ENCODE measurements at regions not wholly inside any gene's neighbourhood (a gene's known extent, or its start where the extent isn't known, plus 50 kb on each side); places are given as distances from the start of the nearest gene placed in this dataset.

DNA sequence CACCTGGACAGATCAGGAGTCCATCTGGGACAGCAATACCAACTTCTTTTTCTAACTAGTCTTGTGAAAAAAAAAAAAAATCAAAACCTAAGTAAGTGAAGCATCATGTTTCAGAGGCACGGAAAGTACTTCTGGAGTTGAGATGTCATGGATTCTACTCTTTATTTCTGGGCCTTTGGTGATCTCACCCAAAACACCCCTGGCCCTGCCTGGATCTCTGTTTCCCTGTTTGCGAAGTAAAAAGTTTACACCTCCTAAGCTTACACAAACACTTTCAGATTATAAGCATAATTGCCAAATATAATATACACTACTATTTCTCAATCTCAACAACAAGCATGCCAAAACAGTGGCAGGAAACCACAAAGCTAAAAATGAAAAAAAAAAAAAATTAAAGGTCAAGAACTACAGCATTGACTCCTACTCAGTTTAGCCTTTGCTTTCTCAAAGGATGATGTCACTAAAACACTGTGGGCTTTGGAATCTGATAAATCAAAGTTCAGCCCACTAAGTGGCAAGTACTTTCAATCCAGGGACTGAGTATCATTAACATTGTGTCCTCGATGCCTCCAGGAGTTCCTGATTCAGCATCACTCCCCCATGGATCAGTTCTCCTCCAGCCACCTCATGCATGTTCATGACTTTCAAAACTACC lies 291.9 kb downstream of the NFIB start:
- Histone ChIP-seq H3K27ac (ENCODE audit: low read depth, low read length, poor library complexity, severe bottlenecking) (no peak overlapping the region), H3K4me3 (ENCODE audit: low read depth, low read length, poor library complexity, severe bottlenecking) (no peak overlapping the region), H3K4me2 (ENCODE audit: low read length) (no peak overlapping the region), H3K4me1 (ENCODE audit: insufficient read depth, low read length, severe bottlenecking) (no peaks in the 10 kb centered on the region), H3K27me3 (ENCODE audit: insufficient read depth, low read length) (no peaks in the 10 kb centered on the region), H3K9me2 (ENCODE audit: low read depth, low read length) (no peaks in the 10 kb centered on the region), H3K79me2 (ENCODE audit: insufficient read depth, low read length) (no peaks in the 10 kb centered on the region), H3K9ac (ENCODE audit: low read length) (no peak overlapping the region), H3K36me3 (ENCODE audit: insufficient read depth, low read length) (no peaks in the 10 kb centered on the region), H3K9me3 (ENCODE audit: low read length) (no peaks in the 10 kb centered on the region), H4K20me1 (ENCODE audit: insufficient read depth, low read length) (no peaks in the 10 kb centered on the region), H3F3A (ENCODE audit: insufficient read depth, low read length) (no peaks in the 10 kb centered on the region), H2AFZ (ENCODE audit: low read length) (no peak overlapping the region)
- TF ChIP-seq, protein P1, sequence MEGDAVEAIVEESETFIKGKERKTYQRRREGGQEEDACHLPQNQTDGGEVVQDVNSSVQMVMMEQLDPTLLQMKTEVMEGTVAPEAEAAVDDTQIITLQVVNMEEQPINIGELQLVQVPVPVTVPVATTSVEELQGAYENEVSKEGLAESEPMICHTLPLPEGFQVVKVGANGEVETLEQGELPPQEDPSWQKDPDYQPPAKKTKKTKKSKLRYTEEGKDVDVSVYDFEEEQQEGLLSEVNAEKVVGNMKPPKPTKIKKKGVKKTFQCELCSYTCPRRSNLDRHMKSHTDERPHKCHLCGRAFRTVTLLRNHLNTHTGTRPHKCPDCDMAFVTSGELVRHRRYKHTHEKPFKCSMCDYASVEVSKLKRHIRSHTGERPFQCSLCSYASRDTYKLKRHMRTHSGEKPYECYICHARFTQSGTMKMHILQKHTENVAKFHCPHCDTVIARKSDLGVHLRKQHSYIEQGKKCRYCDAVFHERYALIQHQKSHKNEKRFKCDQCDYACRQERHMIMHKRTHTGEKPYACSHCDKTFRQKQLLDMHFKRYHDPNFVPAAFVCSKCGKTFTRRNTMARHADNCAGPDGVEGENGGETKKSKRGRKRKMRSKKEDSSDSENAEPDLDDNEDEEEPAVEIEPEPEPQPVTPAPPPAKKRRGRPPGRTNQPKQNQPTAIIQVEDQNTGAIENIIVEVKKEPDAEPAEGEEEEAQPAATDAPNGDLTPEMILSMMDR (IDR thresholded peaks at IDR 0.05; ENCODE audit: low read length): no peak
- TF ChIP-seq EZH2 (IDR thresholded peaks at IDR 0.05; ENCODE audit: borderline replicate concordance, low read length): no peak

DNA sequence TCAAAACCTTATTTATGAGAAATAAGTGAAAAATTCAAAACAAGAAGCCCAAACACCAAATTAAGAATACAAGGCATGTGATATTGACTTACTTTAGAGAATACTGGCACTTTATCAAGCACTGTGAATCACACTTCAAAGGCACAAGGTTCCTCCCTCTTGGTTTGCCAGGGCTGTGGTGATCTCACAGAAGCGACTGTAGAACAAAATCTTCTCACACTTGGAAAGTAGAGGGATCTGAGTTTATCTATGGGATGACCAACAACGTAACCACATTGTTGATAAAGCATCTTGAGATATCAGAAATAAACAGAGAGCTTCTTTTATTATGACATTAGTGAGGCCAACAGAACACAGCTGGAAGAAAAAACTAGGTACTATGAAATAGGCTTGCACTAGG lies 295.9 kb downstream of the NFIB start:
- Histone ChIP-seq H3K4me1 (ENCODE audit: insufficient read depth, low read length, severe bottlenecking) (no peaks in the 10 kb centered on the region), H3K36me3 (ENCODE audit: insufficient read depth, low read length) (no peaks in the 10 kb centered on the region), H2AFZ (ENCODE audit: low read length) (no peak overlapping the region), H3K9ac (ENCODE audit: low read length) (no peak overlapping the region), H3K9me3 (ENCODE audit: low read length) (no peaks in the 10 kb centered on the region), H3K27ac (ENCODE audit: low read depth, low read length, poor library complexity, severe bottlenecking) (no peak overlapping the region), H3K9me2 (ENCODE audit: low read depth, low read length) (no peaks in the 10 kb centered on the region), H3K27me3 (ENCODE audit: insufficient read depth, low read length) (no peaks in the 10 kb centered on the region), H3F3A (ENCODE audit: insufficient read depth, low read length) (no peaks in the 10 kb centered on the region), H4K20me1 (ENCODE audit: insufficient read depth, low read length) (no peaks in the 10 kb centered on the region), H3K4me2 (ENCODE audit: low read length) (no peak overlapping the region), H3K79me2 (ENCODE audit: insufficient read depth, low read length) (no peaks in the 10 kb centered on the region), H3K4me3 (ENCODE audit: low read depth, low read length, poor library complexity, severe bottlenecking) (no peak overlapping the region)
- no peak for TF ChIP-seq EZH2 (IDR thresholded peaks at IDR 0.05; ENCODE audit: borderline replicate concordance, low read length)
- TF ChIP-seq, protein P1 (IDR thresholded peaks at IDR 0.05; ENCODE audit: low read length): no peak

DNA sequence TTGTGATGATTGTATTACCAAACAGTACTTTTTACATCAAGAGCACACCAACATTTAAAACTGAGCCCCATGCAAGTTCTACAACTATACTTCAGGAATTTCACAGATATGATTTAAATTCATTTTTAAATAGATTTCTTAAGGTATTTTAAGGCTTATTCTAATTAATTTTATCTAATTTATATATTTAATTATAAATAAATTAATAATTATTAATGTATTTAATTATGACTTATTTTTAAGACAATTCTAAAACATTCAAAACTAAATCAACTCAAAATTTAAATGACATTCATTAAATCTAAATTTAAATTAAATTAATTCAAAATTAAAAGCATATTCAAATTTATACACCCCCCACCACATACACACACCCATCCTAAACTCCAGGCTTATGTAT lies 299.2 kb downstream of the NFIB start:
- H2AFZ ChIP-seq (ENCODE audit: low read length): no peak overlapping the region
- H3K4me1 ChIP-seq (ENCODE audit: insufficient read depth, low read length, severe bottlenecking): no peaks in the 10 kb centered on the region
- H3K9me2 ChIP-seq (ENCODE audit: low read depth, low read length): no peaks in the 10 kb centered on the region
- no peaks in the 10 kb centered on the region for H4K20me1 ChIP-seq (ENCODE audit: insufficient read depth, low read length)
- no peaks in the 10 kb centered on the region for H3K79me2 ChIP-seq (ENCODE audit: insufficient read depth, low read length)
- no peak overlapping the region for H3K9ac ChIP-seq (ENCODE audit: low read length)
- H3K4me2 ChIP-seq (ENCODE audit: low read length): no peak overlapping the region
- no peak overlapping the region for H3K27ac ChIP-seq (ENCODE audit: low read depth, low read length, poor library complexity, severe bottlenecking)
- H3F3A ChIP-seq (ENCODE audit: insufficient read depth, low read length): no peaks in the 10 kb centered on the region
- no peak for TF ChIP-seq EZH2 (IDR thresholded peaks at IDR 0.05; ENCODE audit: borderline replicate concordance, low read length)
- TF ChIP-seq, protein P1 (IDR thresholded peaks at IDR 0.05; ENCODE audit: low read length): no peak
- no peak overlapping the region for H3K4me3 ChIP-seq (ENCODE audit: low read depth, low read length, poor library complexity, severe bottlenecking)
- no peaks in the 10 kb centered on the region for H3K36me3 ChIP-seq (ENCODE audit: insufficient read depth, low read length)
- no peaks in the 10 kb centered on the region for H3K9me3 ChIP-seq (ENCODE audit: low read length)
- no peaks in the 10 kb centered on the region for H3K27me3 ChIP-seq (ENCODE audit: insufficient read depth, low read length)
